ENCODE measurements at regions not wholly inside any gene's neighbourhood (a gene's known extent, or its start where the extent isn't known, plus 50 kb on each side); places are given as distances from the start of the nearest gene placed in this dataset.
"Not testable (repeated sequence)": the region's sequence is repeated elsewhere in the genome, so short reads cannot be mapped to it uniquely, and the experiment has no call there.

- Histone ChIP-seq H2AFZ (ENCODE audit: low read depth, low read length) (no peak overlapping the region), H3K9ac (ENCODE audit: low read depth, low read length) (no peak overlapping the region), H3K9me3 (ENCODE audit: insufficient read depth, low read length, severe bottlenecking) (no peaks in the 10 kb centered on the region), H3K27ac (ENCODE audit: low read length) (no peak overlapping the region), H3K27me3 (ENCODE audit: insufficient read depth, low read length, poor library complexity) (no peaks in the 10 kb centered on the region), H3K79me2 (ENCODE audit: insufficient read depth, low read length) (no peaks in the 10 kb centered on the region), H3K4me2 (ENCODE audit: insufficient read depth, low read length) (no peak overlapping the region), H3K4me1 (ENCODE audit: insufficient read depth, low read length) (peaks cover 10% of the 10 kb centered on the region; the same call in 1 of the 2 replicates), H3K36me3 (ENCODE audit: insufficient read depth, low read length) (no peaks in the 10 kb centered on the region), H3K4me3 (ENCODE audit: low read depth in 1 of 2, low read length in 2 of 2) (no peak overlapping the region), H4K20me1 (ENCODE audit: insufficient read depth, low read length) (no peaks in the 10 kb centered on the region)
- TF ChIP-seq EZH2 (IDR thresholded peaks at IDR 0.05; ENCODE audit: borderline replicate concordance, low read depth, low read length, severe bottlenecking) (no peak), CTCF (IDR thresholded peaks at IDR 0.05; ENCODE audit: borderline replicate concordance, extremely low read depth, low read length, poor library complexity, severe bottlenecking) (no peak)
- DNase-seq: no peak
- no peak for ATAC-seq (ENCODE audit: insufficient read depth, low read depth)
These were observed 269.4 kb upstream of the IRX1 start for GRCh38 chr5:3325972-3326840.

- Histone ChIP-seq H3K4me1 (ENCODE audit: insufficient read depth, low read length) (peaks cover 10% of the 10 kb centered on the region; the same call in 1 of the 2 replicates), H3K4me2 (ENCODE audit: insufficient read depth, low read length) (no peak overlapping the region), H3K79me2 (ENCODE audit: insufficient read depth, low read length) (no peaks in the 10 kb centered on the region), H4K20me1 (ENCODE audit: insufficient read depth, low read length) (no peaks in the 10 kb centered on the region), H3K4me3 (ENCODE audit: low read depth in 1 of 2, low read length in 2 of 2) (no peak overlapping the region), H3K9ac (ENCODE audit: low read depth, low read length) (no peak overlapping the region), H3K27me3 (ENCODE audit: insufficient read depth, low read length, poor library complexity) (no peaks in the 10 kb centered on the region), H3K9me3 (ENCODE audit: insufficient read depth, low read length, severe bottlenecking) (no peaks in the 10 kb centered on the region), H3K27ac (ENCODE audit: low read length) (no peak overlapping the region), H3K36me3 (ENCODE audit: insufficient read depth, low read length) (no peaks in the 10 kb centered on the region), H2AFZ (ENCODE audit: low read depth, low read length) (no peak overlapping the region; the same call in 1 of the 2 replicates)
- DNase-seq (no peak), ATAC-seq (ENCODE audit: insufficient read depth, low read depth) (no peak)
- TF ChIP-seq CTCF (IDR thresholded peaks at IDR 0.05; ENCODE audit: borderline replicate concordance, extremely low read depth, low read length, poor library complexity, severe bottlenecking): peak; percentile 32
- TF ChIP-seq EZH2 (IDR thresholded peaks at IDR 0.05; ENCODE audit: borderline replicate concordance, low read depth, low read length, severe bottlenecking): no peak
These were observed 270.2 kb upstream of the IRX1 start for GRCh38 chr5:3325201-3325971.

- Histone ChIP-seq H3K9ac (ENCODE audit: low read depth, low read length) (no peak overlapping the region), H3K4me1 (ENCODE audit: insufficient read depth, low read length) (peaks cover 10% of the 10 kb centered on the region; the same call in 1 of the 2 replicates), H3K4me3 (ENCODE audit: low read depth in 1 of 2, low read length in 2 of 2) (no peak overlapping the region), H2AFZ (ENCODE audit: low read depth, low read length) (no peak overlapping the region), H3K4me2 (ENCODE audit: insufficient read depth, low read length) (no peak overlapping the region), H3K27me3 (ENCODE audit: insufficient read depth, low read length, poor library complexity) (no peaks in the 10 kb centered on the region), H3K9me3 (ENCODE audit: insufficient read depth, low read length, severe bottlenecking) (no peaks in the 10 kb centered on the region), H3K27ac (ENCODE audit: low read length) (no peak overlapping the region), H3K79me2 (ENCODE audit: insufficient read depth, low read length) (no peaks in the 10 kb centered on the region), H4K20me1 (ENCODE audit: insufficient read depth, low read length) (no peaks in the 10 kb centered on the region), H3K36me3 (ENCODE audit: insufficient read depth, low read length) (no peaks in the 10 kb centered on the region)
- peak; percentile 26 for DNase-seq
- ATAC-seq (ENCODE audit: insufficient read depth, low read depth): peak; percentile 54; the same call in 2 of the 3 replicates
- TF ChIP-seq CTCF (IDR thresholded peaks at IDR 0.05; ENCODE audit: borderline replicate concordance, extremely low read depth, low read length, poor library complexity, severe bottlenecking) (no peak), EZH2 (IDR thresholded peaks at IDR 0.05; ENCODE audit: borderline replicate concordance, low read depth, low read length, severe bottlenecking) (no peak)
These were observed 271.1 kb upstream of the IRX1 start for GRCh38 chr5:3324421-3325101.

GRCh38 chr5:3323966-3324365, 271.7 kb upstream of the IRX1 start:
- not testable (repeated sequence) for H3K27me3 ChIP-seq (ENCODE audit: insufficient read depth, low read length, poor library complexity); ATAC-seq (ENCODE audit: insufficient read depth, low read depth); H2AFZ ChIP-seq (ENCODE audit: low read depth, low read length); H3K27ac ChIP-seq (ENCODE audit: low read length); H3K4me2 ChIP-seq (ENCODE audit: insufficient read depth, low read length); H3K9me3 ChIP-seq (ENCODE audit: insufficient read depth, low read length, severe bottlenecking); H3K79me2 ChIP-seq (ENCODE audit: insufficient read depth, low read length); H3K36me3 ChIP-seq (ENCODE audit: insufficient read depth, low read length); DNase-seq; H4K20me1 ChIP-seq (ENCODE audit: insufficient read depth, low read length); H3K4me3 ChIP-seq (ENCODE audit: low read depth in 1 of 2, low read length in 2 of 2); H3K9ac ChIP-seq (ENCODE audit: low read depth, low read length)
- H3K4me1 ChIP-seq (ENCODE audit: insufficient read depth, low read length): peaks cover 10% of the 10 kb centered on the region; the same call in 1 of the 2 replicates

Data from DND-41 (cell line).